SK-N-SH (cell line): ENCODE measurements at regions not wholly inside any gene's neighbourhood (a gene's known extent, or its start where the extent isn't known, plus 50 kb on each side); places are given as distances from the start of the nearest gene placed in this dataset.

Experiments
- CHD2 ChIP-seq: fragments of 150-350 bp; IDR thresholded peaks from 2 replicates; pipeline ENCODE4 v1.6.1; 2018; ENCODE audit warnings: low read length; ENCODE audit not compliant: partially characterized antibody
- JUND ChIP-seq: IDR thresholded peaks from 2 replicates; pipeline ENCODE4 v1.4.0; 2012
- MEF2A ChIP-seq: IDR thresholded peaks from 2 replicates; pipeline ENCODE4 v1.4.0; 2012; ENCODE audit warnings: low read depth, borderline replicate concordance
- RFX5 ChIP-seq: IDR thresholded peaks from 2 replicates; pipeline ENCODE4 v1.6.1; 2012; ENCODE audit warnings: mild to moderate bottlenecking, improper control_type of control experiment, low read length
- TCF12 ChIP-seq: IDR thresholded peaks from 2 replicates; pipeline ENCODE4 v1.4.0; 2012
- USF1 ChIP-seq: IDR thresholded peaks from 2 replicates; pipeline ENCODE4 v1.4.0; 2012; ENCODE audit warnings: low read depth, borderline replicate concordance
- YY1 ChIP-seq: IDR thresholded peaks from 2 replicates; pipeline ENCODE4 v1.4.0; 2012; ENCODE audit warnings: low read depth, mild to moderate bottlenecking
- TF ChIP-seq, protein P1 (sequence below): fragments of 200-600 bp; sonication (generic); IDR thresholded peaks from 2 replicates; pipeline ENCODE4 v1.6.1; 2017; ENCODE audit warnings: antibody characterized with exemption, mild to moderate bottlenecking, moderate library complexity

GRCh38 chr4:158411269-158411668, 110.4 kb upstream of the RXFP1 start:
- TF ChIP-seq JUND = no peak
- no peak for TF ChIP-seq TCF12
- TF ChIP-seq, protein P1, sequence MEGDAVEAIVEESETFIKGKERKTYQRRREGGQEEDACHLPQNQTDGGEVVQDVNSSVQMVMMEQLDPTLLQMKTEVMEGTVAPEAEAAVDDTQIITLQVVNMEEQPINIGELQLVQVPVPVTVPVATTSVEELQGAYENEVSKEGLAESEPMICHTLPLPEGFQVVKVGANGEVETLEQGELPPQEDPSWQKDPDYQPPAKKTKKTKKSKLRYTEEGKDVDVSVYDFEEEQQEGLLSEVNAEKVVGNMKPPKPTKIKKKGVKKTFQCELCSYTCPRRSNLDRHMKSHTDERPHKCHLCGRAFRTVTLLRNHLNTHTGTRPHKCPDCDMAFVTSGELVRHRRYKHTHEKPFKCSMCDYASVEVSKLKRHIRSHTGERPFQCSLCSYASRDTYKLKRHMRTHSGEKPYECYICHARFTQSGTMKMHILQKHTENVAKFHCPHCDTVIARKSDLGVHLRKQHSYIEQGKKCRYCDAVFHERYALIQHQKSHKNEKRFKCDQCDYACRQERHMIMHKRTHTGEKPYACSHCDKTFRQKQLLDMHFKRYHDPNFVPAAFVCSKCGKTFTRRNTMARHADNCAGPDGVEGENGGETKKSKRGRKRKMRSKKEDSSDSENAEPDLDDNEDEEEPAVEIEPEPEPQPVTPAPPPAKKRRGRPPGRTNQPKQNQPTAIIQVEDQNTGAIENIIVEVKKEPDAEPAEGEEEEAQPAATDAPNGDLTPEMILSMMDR = no peak
- TF ChIP-seq MEF2A = no peak
- TF ChIP-seq USF1 = no peak
- TF ChIP-seq RFX5 = no peak
- TF ChIP-seq CHD2 = no peak
- no peak for TF ChIP-seq YY1
